DMS 273 (cell line): ENCODE measurements at regions not wholly inside any gene's neighbourhood (a gene's known extent, or its start where the extent isn't known, plus 50 kb on each side); places are given as distances from the start of the nearest gene placed in this dataset.
"Not testable (repeated sequence)": the region's sequence is repeated elsewhere in the genome, so short reads cannot be mapped to it uniquely, and the experiment has no call there.

Experiments used
- DNase-seq: peaks from one replicate; lab custom pipeline; 2025; ENCODE audit not compliant: unreplicated experiment; lab: John Stamatoyannopoulos, UW

DNA sequence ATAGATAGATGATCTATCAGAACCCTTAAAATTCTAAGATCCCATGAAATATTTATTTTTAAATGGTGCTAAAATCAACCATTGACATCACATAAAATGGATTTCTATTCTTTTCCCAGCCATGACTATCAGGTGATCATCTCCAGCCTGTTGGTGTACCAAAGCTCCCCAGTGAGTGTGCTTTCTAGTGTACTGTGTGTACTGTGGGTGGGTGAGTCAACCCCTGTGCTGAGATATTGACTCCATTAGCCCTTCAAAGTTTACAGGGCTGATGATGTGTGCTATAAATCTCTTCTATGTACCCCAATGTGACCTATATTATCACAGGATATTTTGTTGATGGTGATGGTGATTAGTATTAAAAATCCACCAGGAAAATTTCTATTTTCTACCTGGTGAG lies 344.6 kb downstream of the MMUT start:
- no peak for DNase-seq

DNA sequence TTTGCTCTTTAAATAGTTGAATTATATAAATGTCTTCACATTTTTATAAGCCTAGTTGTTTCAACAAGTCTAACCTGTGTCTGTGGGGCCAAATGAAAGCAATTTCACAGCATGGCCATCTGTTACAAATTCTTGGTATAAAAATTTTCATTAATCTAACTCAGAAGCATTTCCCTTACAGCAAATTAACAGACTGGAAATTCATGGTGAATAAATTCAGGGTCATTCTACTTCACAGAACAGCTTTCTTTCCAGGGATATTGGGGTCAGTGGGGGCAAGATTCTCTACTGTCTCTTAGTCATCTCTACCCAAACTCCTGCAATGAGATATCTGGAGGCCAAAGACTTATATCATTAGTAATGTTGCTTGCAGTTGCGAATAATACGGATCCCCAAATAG lies 352.1 kb downstream of the MMUT start:
- DNase-seq: no peak

DNA sequence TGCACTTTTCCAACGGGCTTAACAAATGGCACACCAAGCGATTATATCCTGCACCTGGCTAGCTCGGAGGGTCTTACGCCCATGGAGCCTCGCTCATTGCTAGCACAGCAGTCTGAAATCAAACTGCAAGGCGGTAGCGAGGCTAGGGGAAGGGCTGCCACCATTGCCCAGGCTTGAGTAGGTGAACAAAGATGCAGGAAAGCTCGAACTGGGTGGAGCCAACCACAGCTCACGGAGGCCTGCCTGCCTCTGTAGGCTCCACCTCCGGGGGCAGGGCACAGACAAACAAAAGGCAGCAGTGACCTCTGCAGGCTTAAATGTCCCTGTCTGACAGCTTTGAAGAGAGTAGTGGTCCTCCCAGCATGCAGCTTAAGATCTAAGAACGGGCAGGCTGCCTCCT lies 365.4 kb downstream of the MMUT start:
- DNase-seq: not testable (repeated sequence)

DNA sequence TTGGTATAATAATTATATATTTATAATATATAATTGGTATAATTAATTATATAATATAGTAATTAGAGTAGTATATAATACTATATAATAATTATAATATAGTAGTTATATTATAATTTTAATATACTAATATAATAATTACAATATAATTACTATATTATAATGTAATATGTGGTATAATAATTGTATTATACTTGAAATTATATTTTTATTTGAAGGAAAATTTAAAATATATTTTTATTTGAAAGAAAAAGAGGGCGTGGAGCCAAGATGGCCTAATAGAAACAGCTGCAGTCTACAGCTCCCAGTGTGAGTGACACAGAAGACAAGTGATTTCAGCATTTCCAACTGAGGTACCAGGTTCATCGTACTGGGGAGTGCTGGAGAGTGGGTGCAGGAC lies 365.9 kb downstream of the MMUT start:
- DNase-seq: no peak

DNA sequence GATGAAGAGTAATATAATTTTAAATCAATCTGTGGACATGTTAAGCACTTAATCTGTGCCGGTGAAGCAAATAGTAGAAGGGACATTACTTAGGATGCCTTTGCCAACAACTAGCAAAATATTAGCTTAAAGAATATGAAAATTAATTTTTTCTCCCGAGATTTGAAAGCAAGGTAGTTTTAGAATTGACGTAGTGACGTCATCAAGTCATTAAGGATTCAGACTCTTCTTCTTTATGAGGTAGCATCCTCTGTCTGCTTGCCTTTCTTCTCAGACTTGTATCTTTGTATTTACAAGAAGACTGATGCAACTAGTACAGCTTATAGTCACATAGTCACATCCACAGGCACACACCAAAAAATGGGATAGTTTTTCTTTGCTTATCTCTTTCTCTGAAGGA lies 374.4 kb downstream of the MMUT start:
- no peak for DNase-seq

DNA sequence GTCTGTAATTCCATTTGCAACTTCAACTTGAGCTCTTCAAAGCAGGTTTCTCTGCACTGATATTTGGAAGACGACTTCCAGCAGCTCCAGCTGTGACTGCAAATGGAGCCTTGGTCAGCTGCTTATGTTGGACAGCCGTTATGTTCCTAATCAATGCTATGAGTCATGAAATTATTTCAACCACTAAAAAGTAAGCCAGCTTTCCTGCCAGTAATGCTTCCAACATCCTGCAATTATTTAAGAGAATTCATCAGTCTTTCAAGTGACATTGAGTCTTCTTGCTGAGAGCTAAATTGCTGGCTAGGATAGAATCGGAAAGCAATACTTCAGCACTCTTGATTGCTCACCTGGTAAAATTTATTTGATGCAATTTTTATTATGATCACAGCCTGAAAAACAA lies 375.7 kb downstream of the MMUT start:
- no peak for DNase-seq

DNA sequence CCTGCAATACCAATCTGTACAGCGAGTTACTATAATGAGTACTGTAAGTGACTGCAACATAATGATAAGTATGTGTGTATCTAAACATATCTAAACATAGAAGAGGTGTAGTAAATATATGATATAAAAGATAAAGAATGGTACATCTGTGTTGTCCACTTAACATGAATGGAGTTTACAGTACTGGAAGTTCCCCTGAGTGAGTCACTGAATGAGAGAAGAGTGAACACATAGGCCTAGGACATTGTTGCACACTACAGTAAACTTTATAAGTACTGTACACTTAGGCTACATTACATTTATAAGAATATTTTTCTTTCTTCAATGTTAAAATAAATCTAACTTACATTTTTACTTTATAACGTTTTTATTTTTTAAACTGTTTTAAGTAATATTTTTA lies 380.4 kb downstream of the MMUT start:
- DNase-seq: no peak

DNA sequence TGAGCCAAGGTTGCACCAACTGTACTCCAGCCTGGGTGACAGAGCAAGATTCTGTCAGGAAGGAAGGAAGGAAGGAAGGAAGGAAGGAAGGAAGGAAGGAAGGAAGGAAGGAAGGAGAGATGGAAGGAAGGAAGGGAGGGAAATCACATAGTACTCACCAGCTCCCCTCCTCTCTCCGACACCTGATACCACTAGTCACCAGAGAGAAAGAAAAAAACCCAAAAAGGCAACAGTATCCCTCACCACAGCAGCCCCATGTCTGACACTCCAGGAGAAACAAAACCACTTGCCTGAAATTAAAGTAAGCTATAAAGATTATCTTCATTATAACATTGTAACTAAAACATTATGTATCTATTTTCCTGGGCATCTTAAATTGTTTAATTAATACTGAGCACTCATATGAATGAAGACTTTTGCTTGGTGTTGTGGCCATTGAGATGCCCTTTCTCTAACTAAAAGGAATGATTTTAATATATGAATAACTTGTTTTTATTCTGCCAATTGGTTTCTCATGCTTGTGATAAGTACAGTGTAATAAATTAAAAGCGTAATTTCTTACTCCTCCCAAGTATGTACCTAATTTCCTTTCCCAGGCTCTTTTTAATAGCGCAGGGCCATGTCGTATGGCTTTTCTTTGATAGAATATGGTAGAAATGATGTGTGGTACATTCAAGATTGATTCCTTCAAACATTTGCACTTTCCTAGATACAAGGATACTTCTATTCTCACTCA lies 390.0 kb downstream of the MMUT start:
- DNase-seq: no peak

DNA sequence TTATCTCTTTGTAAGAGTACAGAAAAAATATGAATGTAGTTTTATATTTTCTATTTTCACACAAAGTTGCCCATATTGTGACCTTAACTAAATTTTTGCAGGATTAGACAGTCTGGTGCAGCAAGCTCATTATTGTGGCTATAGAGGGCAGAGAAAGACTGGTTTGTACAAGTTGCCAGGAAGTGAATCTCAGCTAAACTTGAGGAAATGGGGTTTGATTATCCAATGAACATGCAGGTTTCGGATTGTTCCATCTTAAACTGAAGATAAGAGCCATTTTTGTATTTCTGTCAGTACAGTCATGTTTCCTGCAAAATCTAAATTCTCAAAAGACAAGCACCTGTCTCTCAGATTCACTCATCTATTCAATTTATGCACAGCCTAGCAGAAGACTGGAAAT lies 390.9 kb downstream of the MMUT start:
- no peak for DNase-seq

DNA sequence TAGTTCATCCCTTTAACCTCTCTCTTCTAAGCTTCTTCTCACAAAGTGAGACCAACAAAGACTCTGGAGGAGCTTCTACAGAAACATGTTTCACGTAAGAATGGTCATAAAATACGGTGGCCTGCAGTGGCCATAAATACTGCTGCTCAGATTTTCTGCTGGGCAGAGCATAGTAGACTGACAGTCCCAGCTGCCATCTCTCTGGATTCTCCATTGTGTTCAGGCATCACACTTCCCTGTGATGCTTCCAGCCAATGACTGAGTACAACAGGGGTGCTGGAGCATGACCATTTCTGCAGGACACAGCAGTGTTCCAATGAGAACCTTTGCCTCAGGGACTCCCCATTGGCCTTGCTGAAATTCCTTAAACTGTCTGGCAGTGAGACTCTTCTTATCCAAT lies 392.6 kb downstream of the MMUT start:
- DNase-seq: no peak

DNA sequence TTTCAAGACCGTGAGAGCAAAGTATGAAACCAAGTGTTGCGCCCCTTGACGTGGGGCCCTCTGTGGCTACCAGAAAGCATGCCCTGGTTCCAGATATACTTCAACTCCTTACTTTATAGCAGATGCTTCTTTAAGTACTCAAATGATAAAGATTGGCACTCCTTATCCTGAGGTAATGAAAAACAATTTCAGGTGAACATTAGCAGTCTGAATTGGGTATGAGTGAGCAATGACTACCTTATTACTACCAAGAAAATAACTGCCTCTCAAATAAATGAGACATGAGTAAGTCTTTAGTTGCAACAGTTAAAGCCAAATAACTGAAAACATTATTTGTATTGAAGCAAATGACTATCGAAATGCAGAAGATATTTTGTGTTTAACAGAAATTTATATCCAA lies 408.7 kb downstream of the MMUT start:
- no peak for DNase-seq

DNA sequence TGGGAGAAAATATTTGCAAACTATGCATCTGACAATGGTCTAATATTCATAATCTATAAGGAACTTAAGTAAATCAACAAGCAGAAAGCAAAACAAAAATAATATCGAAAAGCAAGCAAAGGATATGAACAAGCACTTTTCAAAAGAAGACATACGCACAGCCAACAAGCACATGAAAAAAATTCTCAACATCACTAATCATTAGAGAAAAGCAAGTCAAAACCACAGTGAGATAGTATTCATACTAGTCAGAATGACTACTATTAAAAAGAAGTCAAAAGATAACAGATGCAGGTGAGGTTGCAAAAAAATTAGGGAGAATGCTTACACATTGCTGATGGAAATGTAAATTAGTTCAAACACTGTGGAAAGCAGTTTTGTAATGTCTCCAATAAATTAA lies 410.2 kb downstream of the MMUT start:
- no peak for DNase-seq

DNA sequence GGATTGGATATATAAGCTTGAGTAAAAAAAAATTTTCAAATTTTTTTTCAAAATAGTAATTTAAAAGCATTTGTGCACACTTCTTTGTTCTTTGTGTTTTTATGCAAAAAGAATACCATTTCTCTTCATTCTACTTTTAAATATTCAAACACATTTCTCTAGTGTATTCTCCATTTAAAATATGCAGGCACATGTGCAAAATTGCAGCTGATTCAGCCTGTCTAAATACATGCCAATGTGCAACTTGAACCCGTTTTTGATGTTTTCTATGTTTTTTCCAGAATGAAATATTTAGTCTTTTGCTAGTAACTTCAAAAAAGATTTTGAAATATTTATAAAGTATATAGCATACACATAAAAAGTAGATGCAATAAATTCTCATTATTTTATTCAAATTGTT lies 411.8 kb downstream of the MMUT start:
- DNase-seq: no peak

DNA sequence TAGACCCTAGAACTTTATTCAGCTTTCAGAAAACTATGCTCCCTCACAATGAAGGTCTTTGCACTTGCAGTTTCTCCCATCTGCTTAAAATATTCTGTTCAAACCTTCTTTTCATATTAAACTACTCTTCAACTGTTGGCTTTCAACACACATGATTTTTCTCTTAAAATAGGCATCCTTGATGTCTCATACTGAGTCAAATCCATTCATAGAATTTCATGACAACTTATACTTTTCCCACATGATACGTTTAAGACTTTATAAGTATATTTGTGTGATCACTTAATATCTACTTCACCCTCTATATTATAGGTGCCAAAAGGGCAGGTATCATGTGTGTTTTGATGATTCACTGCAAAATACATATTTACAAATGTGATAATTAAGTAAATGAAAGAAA lies 412.5 kb downstream of the MMUT start:
- no peak for DNase-seq

DNA sequence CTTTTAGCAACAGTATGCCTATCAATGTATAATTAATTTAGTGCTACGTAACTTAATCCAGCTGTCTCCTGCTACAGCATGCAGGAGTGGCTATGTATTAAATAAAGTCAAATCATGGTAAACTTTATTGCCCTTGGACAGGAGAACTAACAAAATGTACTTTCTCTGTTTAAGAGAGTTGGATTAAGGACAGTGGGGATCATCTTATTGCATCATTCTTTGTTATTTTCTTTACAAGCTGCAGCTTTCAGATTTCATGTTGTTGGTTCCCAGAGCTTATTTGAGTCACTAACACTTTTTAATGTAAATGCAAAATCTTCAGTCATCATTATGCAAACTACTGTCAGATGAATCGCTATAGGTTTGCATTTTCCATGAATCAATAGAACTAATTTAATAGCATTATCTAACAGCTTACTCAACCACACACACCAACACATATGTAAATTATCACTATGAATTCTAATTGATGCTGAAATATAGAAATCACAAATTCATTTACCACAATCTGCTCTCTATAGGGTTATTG lies 424.7 kb downstream of the MMUT start:
- DNase-seq: no peak

DNA sequence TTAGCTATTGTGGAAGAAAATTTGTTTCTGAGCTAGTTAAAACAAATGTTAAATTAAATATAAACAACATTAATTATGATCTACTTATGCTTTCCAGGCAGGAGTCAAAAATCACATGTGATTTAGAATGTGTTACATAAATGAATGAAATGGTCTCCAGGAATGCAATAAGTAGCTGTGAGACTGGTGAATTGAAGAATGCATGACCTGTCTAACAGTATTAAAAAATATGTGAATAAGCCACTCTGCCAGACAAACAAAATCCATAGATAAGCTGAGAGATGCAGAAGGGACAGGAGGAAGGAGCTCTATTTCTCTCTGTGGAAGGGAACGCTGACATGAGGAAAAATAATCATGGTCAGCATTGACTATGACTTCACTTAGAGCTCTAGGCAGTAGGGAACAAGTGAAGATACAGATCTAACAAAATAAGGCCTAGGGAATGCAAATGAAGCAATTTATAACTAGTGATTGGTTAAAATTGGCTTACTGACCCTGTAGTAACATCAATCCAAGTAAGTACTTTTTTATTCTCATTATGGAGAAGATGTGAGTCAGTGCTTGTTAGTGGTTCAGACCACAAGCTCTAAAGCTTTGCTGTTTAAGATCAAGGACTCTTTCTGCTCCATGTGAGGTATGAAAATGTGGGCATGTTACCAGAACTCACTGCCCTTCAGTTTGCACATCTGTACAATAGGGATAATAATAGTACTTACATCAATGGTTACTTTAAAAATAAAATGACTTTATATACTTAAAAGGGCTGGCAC lies 432.6 kb downstream of the MMUT start:
- no peak for DNase-seq

DNA sequence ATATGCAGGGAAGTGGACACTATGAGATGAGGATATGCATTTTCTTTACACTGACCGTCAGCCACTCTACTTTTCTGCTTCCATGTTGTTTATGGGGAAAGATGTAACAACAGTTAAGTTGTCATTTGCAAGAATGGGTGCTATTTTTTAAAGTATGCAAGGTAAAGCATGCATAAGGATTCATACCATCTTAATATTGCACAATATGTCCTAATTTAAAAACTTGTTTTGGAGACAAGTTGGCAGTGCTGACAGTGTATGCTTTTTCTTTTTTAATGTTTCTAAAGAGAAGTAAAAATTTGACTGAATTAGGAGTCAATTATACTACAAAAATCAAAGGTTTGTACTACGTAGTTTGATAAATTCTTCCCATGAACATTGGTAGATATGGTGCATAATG lies 435.4 kb downstream of the MMUT start:
- DNase-seq: no peak

DNA sequence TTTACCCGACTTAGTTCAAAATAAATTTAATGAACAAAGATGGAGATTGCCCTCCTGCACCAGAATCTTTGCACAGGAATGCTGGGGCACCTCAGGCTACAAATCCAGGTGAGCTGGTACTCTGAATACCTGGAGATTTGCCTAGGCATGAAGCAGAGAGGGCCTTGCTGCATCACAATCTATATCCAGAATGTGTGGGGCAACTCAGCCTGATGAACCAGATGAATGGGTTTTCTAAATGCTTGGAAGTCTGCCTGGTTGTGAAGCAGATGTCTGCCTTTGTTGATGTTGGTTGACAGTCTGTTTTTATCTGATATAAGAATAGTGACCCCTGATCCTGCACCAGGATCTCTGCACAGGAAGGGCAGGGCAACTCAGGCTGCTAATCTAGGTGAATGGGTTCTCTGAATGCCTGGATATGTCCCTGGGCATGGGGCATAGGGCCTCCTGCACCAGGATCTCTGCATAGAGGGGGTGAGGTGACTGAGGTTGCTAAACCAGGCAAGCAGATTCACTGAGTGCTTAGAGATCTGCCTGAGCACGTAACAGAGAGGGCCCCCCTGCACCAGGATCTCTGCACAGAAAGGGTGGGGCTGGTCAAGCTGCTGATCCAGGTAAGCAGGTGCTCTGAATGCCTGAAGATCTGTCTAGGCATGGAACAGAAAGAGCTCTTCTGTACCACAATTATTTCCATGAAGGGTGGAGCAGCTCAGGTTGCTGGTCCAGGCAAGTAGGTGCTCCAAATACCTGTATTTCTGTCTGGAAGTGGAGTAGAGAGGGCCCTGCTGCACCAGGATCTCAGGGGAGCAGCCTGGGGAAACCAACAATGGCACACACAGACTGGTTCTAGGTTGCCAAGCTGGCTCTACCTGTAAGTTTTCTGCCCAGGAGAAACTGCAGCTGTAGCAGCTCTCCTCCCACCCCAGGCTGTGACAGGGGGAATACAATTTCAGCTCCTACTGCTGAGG lies 437.5 kb downstream of the MMUT start:
- no peak for DNase-seq

DNA sequence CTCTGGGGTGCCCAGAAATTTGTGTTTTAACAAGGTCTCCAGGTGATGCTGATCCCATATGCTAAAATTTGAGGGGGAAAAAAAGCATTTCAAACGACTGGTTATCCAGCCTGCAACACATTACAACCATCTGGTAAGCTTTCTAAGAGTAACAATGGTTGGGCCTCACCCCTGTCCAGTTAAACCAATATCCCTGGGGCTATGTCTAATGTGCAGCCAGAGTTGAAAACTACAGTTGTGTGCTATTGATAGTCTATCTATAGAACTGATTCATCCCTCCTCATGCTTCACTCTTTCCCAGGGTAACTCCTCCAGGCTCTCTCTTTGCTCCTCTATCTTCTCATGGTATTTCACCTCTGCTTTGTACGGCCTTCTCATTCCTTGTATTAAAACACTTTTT lies 458.3 kb downstream of the MMUT start:
- DNase-seq: no peak

DNA sequence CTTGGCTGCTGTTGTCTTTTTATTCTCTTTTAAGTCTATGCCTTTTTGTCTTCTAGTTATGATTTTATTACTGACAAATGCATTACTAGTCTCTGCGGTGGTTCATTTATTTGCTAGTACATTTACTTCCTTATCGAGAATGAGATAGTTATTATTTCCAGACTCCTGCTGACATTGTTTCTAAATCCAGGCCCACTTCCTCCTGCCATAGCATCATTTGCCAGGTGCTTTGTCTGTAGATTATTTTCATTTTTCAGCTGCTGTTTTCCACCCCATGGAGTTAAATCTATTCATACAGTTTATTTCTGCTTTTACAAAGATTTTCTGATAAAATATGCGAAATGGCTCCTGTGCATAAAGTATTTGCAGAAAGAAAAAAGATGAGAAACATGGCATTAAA lies 459.7 kb downstream of the MMUT start:
- DNase-seq: no peak

DNA sequence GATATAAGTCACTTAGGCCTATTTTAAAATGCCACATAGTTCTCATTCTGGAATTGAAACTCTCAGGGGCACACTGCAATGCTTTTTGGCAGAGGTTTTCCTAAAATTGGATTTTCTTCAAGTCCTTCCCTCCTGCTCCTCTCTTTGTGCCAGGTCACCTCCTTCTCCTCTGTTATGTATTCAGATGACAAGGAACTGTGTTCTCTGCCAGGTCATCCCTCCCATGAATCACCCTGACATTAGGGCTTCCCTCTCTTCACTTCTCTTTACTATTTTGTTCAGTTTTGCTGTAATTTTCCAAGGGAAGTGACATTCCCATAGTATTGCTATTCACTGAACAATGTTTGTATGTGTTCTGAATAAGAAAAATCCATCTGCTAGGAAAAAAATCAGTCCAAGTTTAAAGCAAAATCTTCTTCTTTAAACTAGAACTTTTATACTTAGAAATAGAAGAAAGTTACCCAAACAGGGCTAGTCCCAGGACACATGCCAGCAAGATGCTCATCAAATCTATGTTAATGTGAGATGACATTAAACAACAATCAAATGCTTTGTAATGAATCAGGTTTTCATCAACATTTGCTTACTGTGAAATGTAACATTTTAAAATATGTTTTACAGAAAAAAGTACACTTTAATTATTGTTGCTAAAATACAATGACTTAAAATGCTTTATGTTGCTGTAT lies 461.1 kb downstream of the MMUT start:
- DNase-seq: no peak
